H9 (cell line): ENCODE measurements at regions not wholly inside any gene's neighbourhood (a gene's known extent, or its start where the extent isn't known, plus 50 kb on each side); places are given as distances from the start of the nearest gene placed in this dataset.

ENCODE experiments used
- DNase-seq: peaks from one replicate; pipeline ENCODE4 v3.0.0-alpha.2; 2017
- H2AFZ ChIP-seq: one replicate; pipeline ENCODE4 v1.6.1; 2013; ENCODE audit warnings: mild to moderate bottlenecking, low read length, control low read depth, moderate library complexity
- H2AK5ac ChIP-seq: 2 replicates; pipeline ENCODE4 v1.6.1; 2013; ENCODE audit warnings: low read length, control low read depth, mixed read lengths; ENCODE audit not compliant: insufficient read length
- H2BK120ac ChIP-seq: one replicate; pipeline ENCODE4 v1.6.1; 2013; ENCODE audit warnings: low read depth, mild to moderate bottlenecking, low read length, control low read depth, inconsistent platforms; ENCODE audit not compliant: poor library complexity, severe bottlenecking
- H2BK12ac ChIP-seq: 2 replicates; pipeline ENCODE4 v1.6.1; 2013; ENCODE audit warnings: low read length, control low read depth, mixed read lengths, low read depth; ENCODE audit not compliant: insufficient read length
- H2BK15ac ChIP-seq: 2 replicates; pipeline ENCODE4 v1.6.1; 2013; ENCODE audit warnings: low read depth, low read length, control low read depth
- H2BK20ac ChIP-seq: one replicate; pipeline ENCODE4 v1.6.1; 2013; ENCODE audit warnings: low read depth, mild to moderate bottlenecking, low read length, control low read depth, inconsistent platforms; ENCODE audit not compliant: poor library complexity, severe bottlenecking
- H2BK5ac ChIP-seq: 2 replicates; pipeline ENCODE4 v1.6.1; 2013; ENCODE audit warnings: low read length, control low read depth, mixed read lengths; ENCODE audit not compliant: insufficient read length
- H3K14ac ChIP-seq: 2 replicates; pipeline ENCODE4 v1.6.1; 2013; ENCODE audit warnings: low read length, control low read depth; ENCODE audit not compliant: insufficient read depth
- H3K18ac ChIP-seq: 2 replicates; pipeline ENCODE4 v1.6.1; 2013; ENCODE audit warnings: low read depth, mild to moderate bottlenecking, mixed read lengths, low read length, control low read depth; ENCODE audit not compliant: insufficient read length
- H3K23ac ChIP-seq: 2 replicates; pipeline ENCODE4 v1.6.1; 2013; ENCODE audit warnings: low read length, control low read depth, mixed read lengths, low read depth; ENCODE audit not compliant: insufficient read length
- H3K23me2 ChIP-seq: 2 replicates; pipeline ENCODE4 v1.6.1; 2013; ENCODE audit warnings: low read depth, mild to moderate bottlenecking, mixed read lengths, low read length, control low read depth; ENCODE audit not compliant: insufficient read length, poor library complexity, severe bottlenecking
- H3K27ac ChIP-seq: 2 replicates; pipeline ENCODE4 v1.5.1; 2013; ENCODE audit warnings: low read length, control low read depth, mixed read lengths, low read depth; ENCODE audit not compliant: insufficient read length
- H3K27me3 ChIP-seq: 2 replicates; pipeline ENCODE4 v1.6.1; 2013; ENCODE audit warnings: low read length, control low read depth, inconsistent platforms; ENCODE audit not compliant: insufficient read depth
- H3K4ac ChIP-seq: 2 replicates; pipeline ENCODE4 v1.6.1; 2013; ENCODE audit warnings: low read depth, mild to moderate bottlenecking, control low read depth, inconsistent platforms, low read length, moderate library complexity
- H3K4me1 ChIP-seq: 2 replicates; pipeline ENCODE4 v1.6.1; 2013; ENCODE audit warnings: low read length, control low read depth, inconsistent platforms; ENCODE audit not compliant: insufficient read depth
- H3K4me2 ChIP-seq: 2 replicates; pipeline ENCODE4 v1.6.1; 2013; ENCODE audit warnings: low read length, control low read depth, mixed read lengths; ENCODE audit not compliant: insufficient read length, insufficient read depth
- H3K56ac ChIP-seq: 2 replicates; pipeline ENCODE4 v1.6.1; 2013; ENCODE audit warnings: low read depth, mild to moderate bottlenecking, mixed read lengths, low read length, control low read depth; ENCODE audit not compliant: insufficient read length
- H3K79me1 ChIP-seq: 2 replicates; pipeline ENCODE4 v1.6.1; 2013; ENCODE audit warnings: low read depth, mild to moderate bottlenecking, moderate library complexity, low read length, control low read depth, inconsistent platforms; ENCODE audit not compliant: insufficient read depth, poor library complexity, severe bottlenecking
- H3K79me2 ChIP-seq: 2 replicates; pipeline ENCODE4 v1.6.1; 2013; ENCODE audit warnings: low read length, control low read depth, inconsistent platforms; ENCODE audit not compliant: insufficient read depth
- H3K9ac ChIP-seq: 2 replicates; pipeline ENCODE4 v1.6.1; 2013; ENCODE audit warnings: low read length, control low read depth, mixed read lengths; ENCODE audit not compliant: insufficient read length; ENCODE audit errors: extremely low read depth
- H3K9me3 ChIP-seq: one replicate; pipeline ENCODE4 v1.6.1; 2013; ENCODE audit warnings: low read depth, low read length, inconsistent platforms; ENCODE audit not compliant: control insufficient read depth
- H3T11ph ChIP-seq: one replicate; pipeline ENCODE4 v1.6.1; 2013; ENCODE audit warnings: mild to moderate bottlenecking, low read length, control low read depth, inconsistent platforms
- H4K20me1 ChIP-seq: one replicate; pipeline ENCODE4 v1.6.1; 2013; ENCODE audit not compliant: control insufficient read depth, insufficient read length, insufficient read depth
- H4K5ac ChIP-seq: 2 replicates; pipeline ENCODE4 v1.6.1; 2013; ENCODE audit warnings: low read depth, mild to moderate bottlenecking, mixed read lengths, low read length, control low read depth; ENCODE audit not compliant: insufficient read length
- H4K8ac ChIP-seq: replicated peaks from 2 replicates; pipeline ENCODE4 v1.6.1; 2013; ENCODE audit warnings: low read length, control low read depth, mixed read lengths, low read depth; ENCODE audit not compliant: insufficient read length
- H4K91ac ChIP-seq: 2 replicates; pipeline ENCODE4 v1.6.1; 2013; ENCODE audit warnings: low read depth, mild to moderate bottlenecking, moderate library complexity, mixed read lengths, low read length, control low read depth; ENCODE audit not compliant: insufficient read length
- H3K27ac Mint-ChIP-seq, 3 experiments: 2 replicates in 2 of 3; 3 replicates in 1 of 3; pipeline ENCODE4 v1.8.0; 2020 to 2021; ENCODE audit warnings: mixed read lengths in 3 of 3, mild to moderate bottlenecking in 1 of 3, moderate library complexity in 1 of 3
- H3K27me3 Mint-ChIP-seq: 2 replicates; pipeline ENCODE4 v1.8.0; 2021; ENCODE audit warnings: low read depth, mild to moderate bottlenecking, moderate library complexity, mixed read lengths
- H3K36me3 Mint-ChIP-seq, 3 experiments: 2 replicates in 2 of 3; 3 replicates in 1 of 3; pipeline ENCODE4 v1.8.0; 2020 to 2021; ENCODE audit warnings: low read depth in 3 of 3, mixed read lengths in 3 of 3; ENCODE audit not compliant: insufficient read depth in 1 of 3
- H3K4me1 Mint-ChIP-seq, 2 experiments: 2 replicates each; pipeline ENCODE4 v1.8.0; 2020; ENCODE audit warnings: mixed read lengths in 2 of 2
- H3K4me3 Mint-ChIP-seq, 2 experiments: 2 replicates in 1 of 2; 3 replicates in 1 of 2; pipeline ENCODE4 v1.8.0; 2020 to 2021; ENCODE audit warnings: mild to moderate bottlenecking in 2 of 2, mixed read lengths in 2 of 2, moderate library complexity in 1 of 2
- H3K9me3 Mint-ChIP-seq, 2 experiments: 2 replicates in 1 of 2; 3 replicates in 1 of 2; pipeline ENCODE4 v1.8.0; 2020; ENCODE audit warnings: mild to moderate bottlenecking in 2 of 2, mixed read lengths in 2 of 2, moderate library complexity in 1 of 2
- CTCF ChIP-seq: fragments of 200-600 bp; sonication (generic); conservative IDR thresholded peaks from 3 replicates; pipeline ENCODE4 v1.8.0; 2021; ENCODE audit warnings: antibody characterized with exemption, mild to moderate bottlenecking
- WGBS: extraction: QIAGEN DNeasy Blood & Tissue Kit; methylation state at CpG from one replicate; pipeline ENCODE4 v1.1.7; 2013; ENCODE audit warnings: missing lambda C conversion rate, low lambda C conversion rate, mixed read lengths; ENCODE audit not compliant: insufficient read length; ENCODE audit errors: extremely low coverage; 5-methylcytosine and 5-hydroxymethylcytosine counted together

GRCh38 chr1:99461499-99461898, 184.4 kb upstream of the PALMD start:
- H3K27ac Mint-ChIP-seq, result no peak overlapping the region
- H3K23ac ChIP-seq, result no peak overlapping the region
- H4K5ac ChIP-seq, result no peak overlapping the region
- H3K36me3 Mint-ChIP-seq, result no peaks in the 10 kb centered on the region
- H3K23me2 ChIP-seq, result no peaks in the 10 kb centered on the region
- no peak overlapping the region for H3K9ac ChIP-seq
- no peaks in the 10 kb centered on the region for H4K20me1 ChIP-seq
- no peak overlapping the region for H2BK120ac ChIP-seq
- no peak overlapping the region for H3K14ac ChIP-seq
- H3K27me3 Mint-ChIP-seq, result no peaks in the 10 kb centered on the region
- peaks cover 7% of the 10 kb centered on the region in 2 experiments for H3K4me1 Mint-ChIP-seq
- no peak overlapping the region for H3K4me2 ChIP-seq
- H2BK5ac ChIP-seq, result no peak overlapping the region
- H3K79me2 ChIP-seq, result no peaks in the 10 kb centered on the region
- H2BK20ac ChIP-seq, result no peak overlapping the region
- H3K18ac ChIP-seq, result no peak overlapping the region
- H2BK15ac ChIP-seq, result no peak overlapping the region
- TF ChIP-seq CTCF, result no peak
- no peak overlapping the region for H3K56ac ChIP-seq
- H3K9me3 Mint-ChIP-seq, result no peaks in the 10 kb centered on the region
- no peak overlapping the region for H3K27ac ChIP-seq
- no peaks in the 10 kb centered on the region for H3K79me1 ChIP-seq
- no peak overlapping the region for H3K4me3 Mint-ChIP-seq
- no peak overlapping the region for H2BK12ac ChIP-seq
- DNase-seq, result no peak
- no peaks in the 10 kb centered on the region for H3K27me3 ChIP-seq
- H3K4ac ChIP-seq, result no peak overlapping the region
- no peak overlapping the region for H4K8ac ChIP-seq
- no peak overlapping the region for H4K91ac ChIP-seq
- WGBS, result no CpG with 5 or more reads among the region's 2 CpGs
- H3K4me1 ChIP-seq, result no peaks in the 10 kb centered on the region
- H2AK5ac ChIP-seq, result no peak overlapping the region
- H3T11ph ChIP-seq, result no peak overlapping the region
- H3K9me3 ChIP-seq, result no peaks in the 10 kb centered on the region
- no peak overlapping the region for H2AFZ ChIP-seq
